ENCODE measurements at regions not wholly inside any gene's neighbourhood (a gene's known extent, or its start where the extent isn't known, plus 50 kb on each side); places are given as distances from the start of the nearest gene placed in this dataset.

- no peak for DNase-seq (ENCODE audit: low read depth)
Observed at GRCh38 chr12:22990501-22990900, 365.5 kb downstream of the ETNK1 start.

DNA sequence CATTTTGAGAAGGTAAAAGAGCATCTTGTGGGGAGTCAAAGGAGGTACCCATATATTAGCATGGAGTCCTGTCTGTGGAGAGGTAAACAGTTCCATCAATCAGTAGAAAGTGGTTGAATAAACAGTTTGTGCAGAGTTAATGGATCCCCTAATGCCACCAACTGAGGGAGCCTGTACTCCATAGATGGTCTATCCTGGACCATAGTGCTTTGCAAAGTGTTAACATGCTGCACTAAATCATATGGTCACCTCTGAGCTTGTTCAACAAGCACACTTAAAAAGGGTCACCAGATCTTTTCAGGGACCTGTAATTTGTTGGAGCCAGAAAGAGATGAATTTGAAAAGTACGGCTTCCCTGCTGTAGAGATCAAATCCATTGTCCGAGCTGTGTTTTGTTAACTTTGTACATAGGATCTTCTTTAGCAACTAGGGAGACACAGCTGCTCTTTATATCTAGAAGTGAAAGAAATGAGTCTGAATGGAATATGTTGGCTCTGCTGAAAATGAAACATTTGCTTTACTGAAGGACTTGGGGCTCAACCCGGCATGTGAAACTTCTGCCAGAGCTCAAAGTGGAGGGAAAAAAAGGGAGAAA is 366.4 kb downstream of the ETNK1 start:
- DNase-seq (ENCODE audit: low read depth), result no peak

DNA sequence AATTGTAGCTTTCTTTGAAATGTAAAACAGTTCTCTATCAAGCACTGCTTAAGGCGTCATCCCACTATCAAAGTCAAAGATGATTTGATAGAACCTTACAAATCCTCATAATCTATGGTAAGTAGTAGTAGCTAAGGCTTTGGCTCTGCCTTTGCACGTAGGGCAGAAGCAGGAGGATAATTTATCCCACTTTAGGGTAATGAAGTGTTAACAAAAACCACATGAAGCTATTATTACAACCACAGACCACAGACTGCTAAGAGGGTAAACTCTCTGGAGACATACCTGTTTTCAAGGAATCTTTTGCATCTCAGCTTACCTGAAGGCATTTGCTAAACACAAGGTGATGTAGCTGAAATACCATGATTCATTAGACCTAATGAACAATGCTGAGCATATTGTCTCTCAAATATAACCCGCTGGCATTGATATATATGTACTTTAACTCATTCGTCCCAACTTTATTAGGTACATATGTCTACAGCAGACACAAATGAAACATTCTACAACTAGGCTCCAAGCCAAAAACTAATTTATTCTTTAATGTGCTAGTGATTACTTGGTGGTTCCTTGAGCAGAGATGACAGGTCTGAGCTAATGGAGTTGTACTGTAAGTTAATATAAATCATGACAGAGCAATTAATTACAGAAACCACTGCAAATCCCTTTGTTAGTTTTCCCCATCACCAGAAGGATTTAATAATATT is 368.8 kb downstream of the ETNK1 start:
- no peak for DNase-seq (ENCODE audit: low read depth)

GRCh38 chr12:22994316-22994675 is 369.3 kb downstream of the ETNK1 start:
- DNase-seq (ENCODE audit: low read depth), result no peak

DNA sequence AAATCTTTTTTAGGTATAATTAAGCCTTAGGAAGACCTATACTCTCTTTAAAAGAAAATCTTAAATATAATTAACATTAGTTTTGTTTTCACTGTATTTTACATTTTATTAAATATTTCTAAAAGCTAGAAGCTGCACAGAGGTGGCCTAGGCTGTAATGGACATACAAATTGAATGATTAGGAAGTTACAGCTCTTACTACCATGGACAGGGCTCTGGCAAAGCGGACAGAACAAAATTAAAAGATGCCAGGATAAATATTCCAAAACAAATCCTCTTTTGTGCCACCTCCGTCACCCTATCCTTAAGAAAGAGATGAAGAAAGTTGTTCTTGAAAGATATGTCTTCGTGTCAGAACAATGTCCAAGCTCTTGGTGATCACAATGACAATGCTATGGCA is 376.5 kb downstream of the ETNK1 start:
- DNase-seq (ENCODE audit: low read depth), result no peak

DNA sequence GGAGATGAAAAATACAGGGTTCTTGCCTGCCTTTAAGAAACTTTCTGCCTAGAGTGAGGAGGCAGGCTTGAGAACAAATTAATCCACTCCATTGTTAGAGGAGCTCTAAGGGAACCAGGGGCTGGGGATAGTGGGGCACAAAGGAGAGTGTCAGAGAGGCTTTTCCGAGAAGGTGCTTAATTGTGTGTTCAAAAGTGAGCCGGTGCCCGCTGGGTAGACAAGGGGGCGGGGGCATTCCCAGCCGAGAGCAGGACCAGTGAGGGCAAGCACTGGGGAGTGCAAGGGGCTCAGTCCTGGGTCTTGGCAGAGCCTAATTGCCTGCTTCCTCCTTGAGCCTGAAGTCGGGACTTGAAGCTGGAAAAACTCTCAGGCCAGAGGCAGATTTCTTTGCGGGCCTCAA is 377.4 kb downstream of the ETNK1 start:
- DNase-seq (ENCODE audit: low read depth), result no peak

DNA sequence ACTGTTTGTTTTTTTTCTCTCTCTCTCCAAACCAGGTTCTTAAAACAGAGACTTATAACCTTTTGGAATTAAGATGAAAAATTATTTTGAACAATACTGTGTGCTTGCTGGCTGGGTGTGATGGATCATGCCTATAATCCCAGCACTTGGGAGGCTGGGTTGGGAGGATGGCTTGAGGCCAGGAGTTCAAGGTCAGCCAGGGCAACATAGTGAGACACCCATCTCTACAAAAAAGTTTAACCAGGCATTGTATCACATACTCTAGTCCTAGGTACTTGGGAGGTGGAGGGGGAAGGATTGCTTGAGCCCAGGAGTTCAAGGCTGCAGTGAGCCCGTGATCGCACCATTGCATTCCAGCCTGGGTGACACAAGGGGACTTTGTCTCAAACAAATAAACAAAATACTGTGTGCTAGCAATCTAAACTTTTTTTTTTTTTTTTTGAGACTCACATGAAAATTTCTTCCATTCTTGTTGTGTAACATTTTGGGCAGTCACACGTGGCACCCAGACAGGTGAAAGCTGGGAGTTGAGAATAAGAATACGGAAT is 379.6 kb downstream of the ETNK1 start:
- no peak for DNase-seq (ENCODE audit: low read depth)

DNA sequence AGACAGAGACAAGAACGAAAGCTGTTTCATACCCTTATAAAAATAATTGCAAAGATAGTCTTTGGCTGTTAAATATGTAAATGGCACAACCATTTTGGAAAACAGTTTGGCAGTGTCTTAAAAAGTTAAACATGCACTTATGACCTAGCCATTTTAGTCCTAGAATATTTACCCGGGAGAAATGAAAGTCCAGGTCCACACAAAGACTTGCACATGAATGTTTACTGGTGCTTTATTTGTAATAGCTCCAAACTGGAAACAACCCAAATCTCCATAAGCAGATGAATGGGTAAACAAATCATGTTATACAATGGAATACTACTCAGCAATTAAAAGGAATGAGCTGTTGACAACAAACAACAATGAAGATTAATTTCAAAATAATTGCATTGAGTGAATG is 380.4 kb downstream of the ETNK1 start:
- no peak for DNase-seq (ENCODE audit: low read depth)

GRCh38 chr12:23006413-23006812 is 381.4 kb downstream of the ETNK1 start:
- no peak for DNase-seq (ENCODE audit: low read depth)

- no peak for DNase-seq (ENCODE audit: low read depth)
Observed at GRCh38 chr12:23008623-23009022, 383.7 kb downstream of the ETNK1 start.

DNA sequence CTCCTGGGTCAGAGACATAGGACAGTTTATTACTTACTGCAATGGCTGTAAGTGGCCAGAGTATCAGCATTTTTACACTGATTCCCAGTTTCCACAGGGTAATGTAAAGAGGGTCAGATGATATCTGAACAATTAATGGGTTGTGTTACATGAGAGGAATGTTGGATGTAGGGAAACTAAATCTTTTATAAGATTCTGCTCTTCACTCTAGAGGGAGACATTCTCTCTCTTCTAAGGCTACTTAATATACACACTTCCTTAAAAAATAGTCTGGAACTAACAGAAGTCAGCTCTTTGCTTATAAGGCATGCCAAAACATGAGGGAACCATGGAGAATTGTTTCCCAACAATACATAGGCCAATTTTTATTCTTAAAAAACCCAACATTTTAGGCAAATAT is 389.8 kb downstream of the ETNK1 start:
- DNase-seq (ENCODE audit: low read depth), result no peak

- no peak for DNase-seq (ENCODE audit: low read depth)
Observed at GRCh38 chr12:23025372-23026016, 400.5 kb downstream of the ETNK1 start.

GRCh38 chr12:23028158-23028802 is 403.3 kb downstream of the ETNK1 start:
- DNase-seq (ENCODE audit: low read depth), result no peak

- no peak for DNase-seq (ENCODE audit: low read depth)
Observed at GRCh38 chr12:23029185-23029584, 404.2 kb downstream of the ETNK1 start.

- no peak for DNase-seq (ENCODE audit: low read depth)
Observed at GRCh38 chr12:23039834-23040233, 414.9 kb downstream of the ETNK1 start.

- no peak for DNase-seq (ENCODE audit: low read depth)
Observed at GRCh38 chr12:23041774-23042173, 416.8 kb downstream of the ETNK1 start.

GRCh38 chr12:23043646-23044045 is 418.7 kb downstream of the ETNK1 start:
- no peak for DNase-seq (ENCODE audit: low read depth)

DNA sequence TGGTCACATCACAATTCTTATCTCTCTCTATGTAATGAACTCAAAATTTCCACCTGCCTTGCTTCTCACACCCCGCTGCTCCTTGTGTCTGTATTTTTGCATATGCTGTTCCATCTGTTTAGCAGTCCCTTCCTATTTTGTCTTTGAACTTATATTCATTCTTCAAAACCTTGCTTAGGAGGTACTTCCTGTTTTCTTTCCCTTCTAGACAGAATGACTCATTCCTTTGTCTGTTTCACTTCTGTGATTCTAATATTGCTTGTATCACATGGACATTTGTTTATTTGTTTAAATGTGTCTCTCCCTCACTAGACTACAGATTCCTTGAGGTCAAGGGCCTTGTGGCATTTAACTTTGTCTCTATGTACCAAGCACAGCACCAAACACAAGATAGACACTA is 424.2 kb downstream of the ETNK1 start:
- peak; percentile 12 for DNase-seq (ENCODE audit: low read depth)

DNA sequence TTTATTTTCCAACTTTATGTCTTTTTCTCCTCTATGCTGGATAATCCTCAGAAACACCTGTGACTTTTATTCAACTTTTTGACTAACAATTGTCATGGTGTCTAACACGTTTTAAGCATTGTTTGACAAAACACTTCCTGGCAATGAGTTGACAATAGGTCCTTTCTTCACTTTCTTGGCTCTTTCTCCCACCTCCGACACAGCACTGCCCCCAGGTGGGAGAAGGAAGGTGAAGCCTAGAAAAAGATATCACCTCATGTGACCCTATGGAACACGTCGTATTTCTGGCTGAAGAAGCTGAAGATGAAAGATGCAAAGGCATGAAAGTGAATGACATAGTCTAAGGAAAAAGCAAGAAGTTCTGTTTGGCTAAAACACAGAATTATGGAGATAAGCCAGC is 430.0 kb downstream of the ETNK1 start:
- peak; percentile 11 for DNase-seq (ENCODE audit: low read depth)

DNA sequence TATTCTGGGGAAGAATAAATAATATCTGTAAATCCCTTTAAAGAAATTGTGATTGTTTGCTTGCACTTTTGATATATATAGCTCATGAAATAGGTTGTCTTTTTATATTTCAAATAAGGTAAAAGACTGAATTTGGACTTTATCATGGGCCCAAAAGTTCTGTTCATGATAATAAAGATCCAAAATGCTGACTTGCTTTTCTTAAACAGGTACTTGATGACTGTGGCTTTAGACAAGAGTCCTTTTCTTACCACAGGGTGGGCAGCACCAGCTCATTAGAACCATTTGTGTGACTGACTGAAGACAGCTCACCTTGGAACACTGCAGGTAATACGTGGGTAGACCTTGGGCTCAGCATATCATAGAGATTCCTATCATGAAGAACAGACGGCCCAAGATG is 432.6 kb downstream of the ETNK1 start:
- DNase-seq (ENCODE audit: low read depth), result no peak

GRCh38 chr12:23060161-23060560 is 435.2 kb downstream of the ETNK1 start:
- DNase-seq (ENCODE audit: low read depth), result no peak

- no peak for DNase-seq (ENCODE audit: low read depth)
Observed at GRCh38 chr12:23063206-23063605, 438.2 kb downstream of the ETNK1 start.

All from LHCN-M2 (cell line).